ENCODE measurements at regions not wholly inside any gene's neighbourhood (a gene's known extent, or its start where the extent isn't known, plus 50 kb on each side); places are given as distances from the start of the nearest gene placed in this dataset.

- no TSS peak for BruUV-seq (replicated peaks)
- Histone ChIP-seq H2AFZ (ENCODE audit: low read length) (no peak overlapping the region), H3K79me2 (ENCODE audit: insufficient read depth, low read depth, low read length) (no peaks in the 10 kb centered on the region), H3K4me1 (ENCODE audit: insufficient read depth, low read length, poor library complexity, severe bottlenecking) (no peaks in the 10 kb centered on the region), H3K36me3 (ENCODE audit: insufficient read depth, low read length) (no peaks in the 10 kb centered on the region), H4K20me1 (ENCODE audit: insufficient read depth, low read length) (no peaks in the 10 kb centered on the region), H3K4me3 (ENCODE audit: low read depth, low read length, poor library complexity, severe bottlenecking) (no peak overlapping the region), H3K9me2 (ENCODE audit: insufficient read depth, low read length) (no peaks in the 10 kb centered on the region), H3K4me2 (ENCODE audit: low read length) (no peak overlapping the region), H3K27ac (ENCODE audit: low read depth, low read length, poor library complexity, severe bottlenecking) (no peak overlapping the region), H3K9me3 (ENCODE audit: low read length) (no peaks in the 10 kb centered on the region)
- CTCF ChIA-PET (ENCODE audit: unreplicated experiment) = no interaction called here
- TF ChIP-seq EZH2phosphoT487 (IDR thresholded peaks at IDR 0.05; ENCODE audit: borderline replicate concordance, low read depth, low read length) (no peak), CTCF (conservative IDR thresholded peaks at IDR 0.05; ENCODE audit: low read length) (no peak)
- DNase-seq (ENCODE audit: low spot score) = no peak
- POLR2A ChIA-PET = no interaction called here
- intact Hi-C loops (cut with micrococcal nuclease; ENCODE audit: unreplicated experiment) = no loop called here
Measured at GRCh38 chr2:3075316-3075990, 302.2 kb downstream of the EIPR1 start.

DNA sequence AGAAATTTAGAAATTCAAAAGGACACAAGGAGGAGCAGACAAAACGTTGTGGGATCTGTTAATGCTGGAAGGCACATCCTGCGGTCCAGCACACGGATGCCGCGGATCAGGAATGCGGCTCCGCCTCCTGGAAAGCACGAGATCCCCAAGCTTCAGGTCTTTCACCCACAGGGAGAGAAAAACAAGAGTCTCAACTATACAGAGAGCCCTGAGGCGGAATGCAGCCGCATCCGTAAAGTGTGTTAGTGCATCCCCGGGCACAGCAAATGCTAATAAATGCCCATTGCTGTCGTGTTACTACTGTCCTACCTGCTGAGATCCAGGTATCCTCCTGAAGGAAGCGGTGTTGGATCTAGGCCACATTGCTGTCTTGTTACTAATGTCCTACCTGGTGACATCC, 303.9 kb downstream of the EIPR1 start:
- no peaks in the 10 kb centered on the region for H3K9me3 ChIP-seq (ENCODE audit: low read length)
- H3K4me1 ChIP-seq (ENCODE audit: insufficient read depth, low read length, poor library complexity, severe bottlenecking) = no peaks in the 10 kb centered on the region
- H3K4me3 ChIP-seq (ENCODE audit: low read depth, low read length, poor library complexity, severe bottlenecking) = no peak overlapping the region
- DNase-seq (ENCODE audit: low spot score) = no peak
- no peak overlapping the region for H2AFZ ChIP-seq (ENCODE audit: low read length)
- TF ChIP-seq EZH2phosphoT487 (IDR thresholded peaks at IDR 0.05; ENCODE audit: borderline replicate concordance, low read depth, low read length) = no peak
- TF ChIP-seq CTCF (conservative IDR thresholded peaks at IDR 0.05; ENCODE audit: low read length) = no peak
- BruUV-seq (replicated peaks) = no TSS peak
- no peaks in the 10 kb centered on the region for H3K36me3 ChIP-seq (ENCODE audit: insufficient read depth, low read length)
- no peaks in the 10 kb centered on the region for H4K20me1 ChIP-seq (ENCODE audit: insufficient read depth, low read length)
- H3K27ac ChIP-seq (ENCODE audit: low read depth, low read length, poor library complexity, severe bottlenecking) = no peak overlapping the region
- no peaks in the 10 kb centered on the region for H3K9me2 ChIP-seq (ENCODE audit: insufficient read depth, low read length)
- CTCF ChIA-PET (ENCODE audit: unreplicated experiment) = no interaction called here
- no peak overlapping the region for H3K4me2 ChIP-seq (ENCODE audit: low read length)
- no peaks in the 10 kb centered on the region for H3K79me2 ChIP-seq (ENCODE audit: insufficient read depth, low read depth, low read length)
- intact Hi-C loops (cut with micrococcal nuclease; ENCODE audit: unreplicated experiment) = no loop called here
- POLR2A ChIA-PET = interaction anchor here (0.6 kb wide), 1 partner anchor 1213 kb away, joined by 4 read pairs; no protein-coding TSS in a partner anchor

DNA sequence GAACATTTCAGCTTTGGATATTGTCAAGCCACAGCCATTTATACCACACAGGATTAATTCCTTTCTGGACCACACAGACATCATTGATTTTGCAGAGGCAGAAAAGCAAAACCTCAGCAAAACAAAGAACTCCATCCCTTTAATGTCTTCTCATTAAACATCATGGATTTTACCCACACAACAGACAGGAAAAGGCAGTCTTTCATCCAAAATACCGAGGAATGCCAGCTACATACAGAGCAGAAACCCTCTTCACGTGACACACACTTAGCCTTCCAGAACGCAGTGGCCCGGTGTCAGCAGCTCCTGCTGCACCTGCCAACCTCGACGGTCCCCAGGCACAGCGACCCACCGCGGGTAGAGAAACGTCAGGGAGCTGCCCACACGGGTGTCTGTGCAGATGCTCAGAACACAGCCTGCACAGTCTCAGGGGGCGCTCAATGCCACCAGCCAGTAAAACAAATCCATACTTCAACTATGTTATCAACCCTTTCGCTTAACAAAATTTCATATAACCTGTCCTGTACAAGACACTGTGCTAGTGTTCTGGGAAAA, 304.5 kb downstream of the EIPR1 start:
- Histone ChIP-seq H3K27ac (ENCODE audit: low read depth, low read length, poor library complexity, severe bottlenecking) (no peak overlapping the region), H2AFZ (ENCODE audit: low read length) (no peak overlapping the region), H3K9me3 (ENCODE audit: low read length) (no peaks in the 10 kb centered on the region), H3K9me2 (ENCODE audit: insufficient read depth, low read length) (no peaks in the 10 kb centered on the region), H3K4me3 (ENCODE audit: low read depth, low read length, poor library complexity, severe bottlenecking) (no peak overlapping the region), H3K4me1 (ENCODE audit: insufficient read depth, low read length, poor library complexity, severe bottlenecking) (no peaks in the 10 kb centered on the region), H3K36me3 (ENCODE audit: insufficient read depth, low read length) (no peaks in the 10 kb centered on the region), H4K20me1 (ENCODE audit: insufficient read depth, low read length) (no peaks in the 10 kb centered on the region), H3K4me2 (ENCODE audit: low read length) (no peak overlapping the region), H3K79me2 (ENCODE audit: insufficient read depth, low read depth, low read length) (no peaks in the 10 kb centered on the region)
- CTCF ChIA-PET (ENCODE audit: unreplicated experiment) = no interaction called here
- TF ChIP-seq EZH2phosphoT487 (IDR thresholded peaks at IDR 0.05; ENCODE audit: borderline replicate concordance, low read depth, low read length) (no peak), CTCF (conservative IDR thresholded peaks at IDR 0.05; ENCODE audit: low read length) (no peak)
- no TSS peak for BruUV-seq (replicated peaks)
- intact Hi-C loops (cut with micrococcal nuclease; ENCODE audit: unreplicated experiment) = no loop called here
- DNase-seq (ENCODE audit: low spot score) = no peak
- POLR2A ChIA-PET = no interaction called here
